OCI-LY3 (cell line): ENCODE measurements at regions not wholly inside any gene's neighbourhood (a gene's known extent, or its start where the extent isn't known, plus 50 kb on each side); places are given as distances from the start of the nearest gene placed in this dataset.

Experiments
- H2AFZ ChIP-seq: fragments of 200-600, 300-600 bp; shearing (Covaris generic); 2 replicates; pipeline ENCODE4 v1.6.0; 2014; ENCODE audit warnings: antibody characterized with exemption, low read depth, low read length
- H3K27ac ChIP-seq: fragments of 200-600, 300-600 bp; sonication (generic); 2 replicates; pipeline ENCODE4 v1.5.1; 2014; ENCODE audit warnings: mild to moderate bottlenecking, low read length, moderate library complexity, mixed read lengths
- H3K27me3 ChIP-seq: fragments of 200-600, 300-600 bp; sonication (generic); 2 replicates; pipeline ENCODE4 v1.6.1; 2014; ENCODE audit warnings: low read depth, low read length, mixed read lengths
- H3K36me3 ChIP-seq: fragments of 200-600, 300-600 bp; sonication (generic); replicated peaks from 2 replicates; pipeline ENCODE3; 2014; ENCODE audit warnings: low read depth, low read length, mixed read lengths
- H3K4me1 ChIP-seq: fragments of 300-600, 200-600 bp; sonication (generic); 2 replicates; pipeline ENCODE4 v1.6.1; 2014; ENCODE audit warnings: low read length, mixed read lengths
- H3K4me2 ChIP-seq: fragments of 200-600, 300-600 bp; sonication (generic); 2 replicates; pipeline ENCODE4 v1.6.1; 2014; ENCODE audit warnings: low read length, mixed read lengths
- H3K4me3 ChIP-seq: fragments of 300-600, 200-600 bp; sonication (generic); 2 replicates; pipeline ENCODE4 v1.5.1; 2014; ENCODE audit warnings: antibody characterized with exemption, mild to moderate bottlenecking, low read length, moderate library complexity
- H3K79me2 ChIP-seq: fragments of 300-600, 200-600 bp; shearing (Covaris generic); 2 replicates; pipeline ENCODE4 v1.6.1; 2014; ENCODE audit warnings: mild to moderate bottlenecking, low read length, mixed read lengths
- H3K9ac ChIP-seq: fragments of 300-600, 200-600 bp; shearing (Covaris generic); 2 replicates; pipeline ENCODE4 v1.6.0; 2014; ENCODE audit warnings: mild to moderate bottlenecking, low read length, moderate library complexity
- H3K9me3 ChIP-seq: fragments of 200-600, 300-600 bp; shearing (Covaris generic); 2 replicates; pipeline ENCODE4 v1.6.1; 2014; ENCODE audit warnings: low read length, mixed read lengths; ENCODE audit not compliant: insufficient read depth
- H4K20me1 ChIP-seq: fragments of 200-600, 300-600 bp; sonication (generic); 2 replicates; pipeline ENCODE4 v1.6.1; 2016; ENCODE audit warnings: low read length, mixed read lengths; ENCODE audit not compliant: insufficient read depth
- CTCF ChIP-seq: fragments of 200-600, 300-600 bp; sonication (generic); IDR thresholded peaks from 2 replicates; pipeline ENCODE4 v1.5.1; 2014; ENCODE audit warnings: antibody characterized with exemption, low read length, low read depth
- EZH2phosphoT487 ChIP-seq: fragments of 200-600 bp; shearing (Covaris generic); IDR thresholded peaks from 2 replicates; pipeline ENCODE4 v1.6.1; 2018; ENCODE audit warnings: antibody characterized with exemption, mixed run types, low read depth

- Histone ChIP-seq H3K4me2 (no peak overlapping the region), H3K9ac (no peak overlapping the region), H3K79me2 (no peaks in the 10 kb centered on the region), H3K4me1 (no peaks in the 10 kb centered on the region), H4K20me1 (no peaks in the 10 kb centered on the region), H3K9me3 (no peaks in the 10 kb centered on the region), H3K27me3 (peaks cover 18% of the 10 kb centered on the region), H3K36me3 (no peaks in the 10 kb centered on the region), H3K4me3 (no peak overlapping the region), H3K27ac (no peak overlapping the region), H2AFZ (no peak overlapping the region)
- TF ChIP-seq EZH2phosphoT487 (no peak), CTCF (no peak)
Observed at GRCh38 chr14:97349463-97349862, 552.3 kb downstream of the VRK1 start.

- no peak for TF ChIP-seq EZH2phosphoT487
- TF ChIP-seq CTCF: no peak
- Histone ChIP-seq H4K20me1 (no peaks in the 10 kb centered on the region), H3K9me3 (no peaks in the 10 kb centered on the region), H3K79me2 (no peaks in the 10 kb centered on the region), H3K9ac (no peak overlapping the region), H2AFZ (no peak overlapping the region), H3K36me3 (no peaks in the 10 kb centered on the region), H3K4me2 (no peak overlapping the region), H3K27me3 (peaks cover 18% of the 10 kb centered on the region), H3K4me1 (no peaks in the 10 kb centered on the region), H3K4me3 (no peak overlapping the region), H3K27ac (no peak overlapping the region)
Observed at GRCh38 chr14:97349946-97350345, 552.8 kb downstream of the VRK1 start.

GRCh38 chr14:97350415-97350814, 553.2 kb downstream of the VRK1 start:
- no peaks in the 10 kb centered on the region for H3K4me1 ChIP-seq
- no peaks in the 10 kb centered on the region for H4K20me1 ChIP-seq
- no peak overlapping the region for H2AFZ ChIP-seq
- no peaks in the 10 kb centered on the region for H3K36me3 ChIP-seq
- no peak overlapping the region for H3K27ac ChIP-seq
- H3K27me3 ChIP-seq: peaks cover 18% of the 10 kb centered on the region
- no peak overlapping the region for H3K9ac ChIP-seq
- H3K4me2 ChIP-seq: no peak overlapping the region
- TF ChIP-seq EZH2phosphoT487 (no peak), CTCF (no peak)
- no peaks in the 10 kb centered on the region for H3K79me2 ChIP-seq
- no peaks in the 10 kb centered on the region for H3K9me3 ChIP-seq
- H3K4me3 ChIP-seq: no peak overlapping the region

- Histone ChIP-seq H2AFZ (no peak overlapping the region), H3K36me3 (no peaks in the 10 kb centered on the region), H4K20me1 (no peaks in the 10 kb centered on the region), H3K27ac (no peak overlapping the region), H3K27me3 (peaks cover 18% of the 10 kb centered on the region), H3K9me3 (no peaks in the 10 kb centered on the region), H3K4me3 (no peak overlapping the region), H3K9ac (no peak overlapping the region), H3K4me1 (no peaks in the 10 kb centered on the region), H3K79me2 (no peaks in the 10 kb centered on the region), H3K4me2 (no peak overlapping the region)
- TF ChIP-seq CTCF (no peak), EZH2phosphoT487 (no peak)
Observed at GRCh38 chr14:97350894-97351731, 553.9 kb downstream of the VRK1 start.
